Loucy (cell line): ENCODE measurements at regions not wholly inside any gene's neighbourhood (a gene's known extent, or its start where the extent isn't known, plus 50 kb on each side); places are given as distances from the start of the nearest gene placed in this dataset.

Experiments
- H2AFZ ChIP-seq: fragments of 200-600 bp; sonication (generic); 2 replicates; pipeline ENCODE4 v1.6.0; 2016; ENCODE audit warnings: antibody characterized with exemption, mild to moderate bottlenecking, low read length, moderate library complexity
- H3F3A ChIP-seq: fragments of 200-600 bp; 2 replicates; pipeline ENCODE4 v1.6.0; 2016; ENCODE audit warnings: antibody characterized with exemption, low read depth, mild to moderate bottlenecking
- H3K27me3 ChIP-seq: fragments of 200-600 bp; sonication (generic); 2 replicates; pipeline ENCODE4 v1.6.1; 2014; ENCODE audit warnings: low read length, mild to moderate bottlenecking; ENCODE audit not compliant: insufficient read depth, poor library complexity, severe bottlenecking
- H3K36me3 ChIP-seq: fragments of 200-600 bp; sonication (generic); 2 replicates; pipeline ENCODE4 v1.6.1; 2016; ENCODE audit warnings: low read length; ENCODE audit not compliant: insufficient read depth
- H3K4me1 ChIP-seq: fragments of 200-600 bp; sonication (generic); 2 replicates; pipeline ENCODE4 v1.5.1; 2014; ENCODE audit warnings: low read length, mild to moderate bottlenecking; ENCODE audit not compliant: insufficient read depth, poor library complexity, severe bottlenecking
- H3K4me2 ChIP-seq: fragments of 200-600 bp; sonication (generic); 2 replicates; pipeline ENCODE4 v1.6.0; 2014; ENCODE audit warnings: antibody characterized with exemption, low read length, low read depth, mild to moderate bottlenecking; ENCODE audit not compliant: poor library complexity, severe bottlenecking
- H3K4me3 ChIP-seq: fragments of 200-600 bp; sonication (generic); 2 replicates; pipeline ENCODE4 v1.5.1; 2014; ENCODE audit warnings: low read length, mild to moderate bottlenecking, mixed read lengths; ENCODE audit not compliant: poor library complexity, severe bottlenecking
- H3K79me2 ChIP-seq: fragments of 200-600 bp; sonication (generic); 2 replicates; pipeline ENCODE4 v1.6.1; 2014; ENCODE audit warnings: low read length; ENCODE audit not compliant: insufficient read depth
- H3K9ac ChIP-seq: fragments of 200-600 bp; sonication (generic); 2 replicates; pipeline ENCODE4 v1.6.0; 2014; ENCODE audit warnings: mild to moderate bottlenecking, low read depth, low read length, moderate library complexity; ENCODE audit not compliant: poor library complexity, severe bottlenecking
- H3K9me2 ChIP-seq: fragments of 200-600 bp; sonication (generic); replicated peaks from 2 replicates; pipeline ENCODE4 v1.6.1; 2016; ENCODE audit warnings: low read depth, low read length, mixed read lengths
- H3K9me3 ChIP-seq: fragments of 200-600 bp; sonication (generic); 2 replicates; pipeline ENCODE4 v1.6.1; 2014; ENCODE audit warnings: mild to moderate bottlenecking, antibody characterized with exemption, low read length, low read depth; ENCODE audit not compliant: insufficient read depth
- H4K20me1 ChIP-seq: fragments of 200-600 bp; sonication (generic); 2 replicates; pipeline ENCODE4 v1.6.0; 2014; ENCODE audit warnings: antibody characterized with exemption, low read length, mild to moderate bottlenecking; ENCODE audit not compliant: insufficient read depth, poor library complexity, severe bottlenecking
- EZH2phosphoT487 ChIP-seq: fragments of 200-600 bp; IDR thresholded peaks from 2 replicates; pipeline ENCODE4 v1.6.1; 2018; ENCODE audit warnings: antibody characterized with exemption, mild to moderate bottlenecking, moderate library complexity, borderline replicate concordance
- TF ChIP-seq, protein P1 (sequence below): fragments of 200-600 bp; sonication (generic); conservative IDR thresholded peaks from 2 replicates; pipeline ENCODE4 v1.5.1; 2014; ENCODE audit warnings: mild to moderate bottlenecking, antibody characterized with exemption, low read length

DNA sequence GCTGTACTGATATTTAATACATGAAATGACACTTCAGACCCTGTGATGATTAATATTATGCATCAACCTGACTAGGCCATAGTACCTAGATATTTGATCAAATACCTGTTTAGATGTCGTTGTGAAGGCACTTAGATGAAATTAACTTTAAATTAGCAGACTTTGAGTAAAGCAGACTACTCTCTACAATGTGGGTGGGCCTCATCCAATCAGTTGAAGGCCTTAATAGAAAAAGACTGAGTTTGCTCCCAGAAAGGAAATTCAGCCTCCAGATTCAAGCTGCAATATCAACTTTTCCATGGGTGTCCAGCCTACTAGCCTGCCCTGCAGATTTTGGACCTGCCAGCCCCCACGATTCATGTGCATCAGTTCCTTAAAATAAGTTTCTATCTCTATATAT lies 68.6 kb upstream of the TMEM168 start:
- H3K79me2 ChIP-seq: peaks cover 9% of the 10 kb centered on the region; the same call in 1 of the 2 replicates
- H3K9ac ChIP-seq: no peak overlapping the region
- H3F3A ChIP-seq: no peaks in the 10 kb centered on the region
- no peak overlapping the region for H3K4me2 ChIP-seq
- no peaks in the 10 kb centered on the region for H3K27me3 ChIP-seq
- H4K20me1 ChIP-seq: peaks cover 7% of the 10 kb centered on the region
- no peaks in the 10 kb centered on the region for H3K9me2 ChIP-seq
- no peaks in the 10 kb centered on the region for H3K4me1 ChIP-seq
- peaks cover 17% of the 10 kb centered on the region; the same call in 1 of the 2 replicates for H3K36me3 ChIP-seq
- H2AFZ ChIP-seq: no peak overlapping the region
- TF ChIP-seq EZH2phosphoT487: no peak
- TF ChIP-seq, protein P1, sequence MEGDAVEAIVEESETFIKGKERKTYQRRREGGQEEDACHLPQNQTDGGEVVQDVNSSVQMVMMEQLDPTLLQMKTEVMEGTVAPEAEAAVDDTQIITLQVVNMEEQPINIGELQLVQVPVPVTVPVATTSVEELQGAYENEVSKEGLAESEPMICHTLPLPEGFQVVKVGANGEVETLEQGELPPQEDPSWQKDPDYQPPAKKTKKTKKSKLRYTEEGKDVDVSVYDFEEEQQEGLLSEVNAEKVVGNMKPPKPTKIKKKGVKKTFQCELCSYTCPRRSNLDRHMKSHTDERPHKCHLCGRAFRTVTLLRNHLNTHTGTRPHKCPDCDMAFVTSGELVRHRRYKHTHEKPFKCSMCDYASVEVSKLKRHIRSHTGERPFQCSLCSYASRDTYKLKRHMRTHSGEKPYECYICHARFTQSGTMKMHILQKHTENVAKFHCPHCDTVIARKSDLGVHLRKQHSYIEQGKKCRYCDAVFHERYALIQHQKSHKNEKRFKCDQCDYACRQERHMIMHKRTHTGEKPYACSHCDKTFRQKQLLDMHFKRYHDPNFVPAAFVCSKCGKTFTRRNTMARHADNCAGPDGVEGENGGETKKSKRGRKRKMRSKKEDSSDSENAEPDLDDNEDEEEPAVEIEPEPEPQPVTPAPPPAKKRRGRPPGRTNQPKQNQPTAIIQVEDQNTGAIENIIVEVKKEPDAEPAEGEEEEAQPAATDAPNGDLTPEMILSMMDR: no peak
- no peaks in the 10 kb centered on the region for H3K9me3 ChIP-seq
- H3K4me3 ChIP-seq: no peak overlapping the region

DNA sequence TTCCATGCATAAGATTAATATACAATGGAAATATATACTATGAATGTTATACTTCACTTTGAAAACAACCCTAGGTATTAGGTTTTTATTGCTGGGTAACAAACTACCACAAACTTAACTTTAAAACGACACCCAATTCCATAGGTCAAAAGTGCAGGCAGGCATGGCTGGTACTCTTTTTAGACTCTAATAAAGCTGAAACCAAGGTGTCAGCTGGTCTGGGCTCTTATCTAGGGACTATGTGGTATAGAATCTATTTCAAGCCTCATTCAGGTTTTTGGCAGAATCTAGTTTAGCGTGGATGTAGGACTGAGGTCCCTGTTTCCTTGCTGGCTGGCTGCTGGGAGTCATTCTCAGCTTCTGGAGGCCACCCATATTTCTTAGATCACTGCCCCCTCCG lies 65.0 kb upstream of the TMEM168 start:
- no peaks in the 10 kb centered on the region for H3K4me1 ChIP-seq
- no peaks in the 10 kb centered on the region for H3K9me3 ChIP-seq
- H3K36me3 ChIP-seq: peaks cover 22% of the 10 kb centered on the region; the same call in 1 of the 2 replicates
- H3F3A ChIP-seq: no peaks in the 10 kb centered on the region
- no peak overlapping the region for H3K9ac ChIP-seq
- no peaks in the 10 kb centered on the region for H3K27me3 ChIP-seq
- TF ChIP-seq EZH2phosphoT487: no peak
- TF ChIP-seq, protein P1: no peak
- peaks cover 22% of the 10 kb centered on the region; the same call in 1 of the 2 replicates for H3K79me2 ChIP-seq
- H3K4me2 ChIP-seq: no peak overlapping the region
- no peaks in the 10 kb centered on the region for H3K9me2 ChIP-seq
- H3K4me3 ChIP-seq: no peak overlapping the region
- H4K20me1 ChIP-seq: peaks cover 7% of the 10 kb centered on the region
- no peak overlapping the region for H2AFZ ChIP-seq

DNA sequence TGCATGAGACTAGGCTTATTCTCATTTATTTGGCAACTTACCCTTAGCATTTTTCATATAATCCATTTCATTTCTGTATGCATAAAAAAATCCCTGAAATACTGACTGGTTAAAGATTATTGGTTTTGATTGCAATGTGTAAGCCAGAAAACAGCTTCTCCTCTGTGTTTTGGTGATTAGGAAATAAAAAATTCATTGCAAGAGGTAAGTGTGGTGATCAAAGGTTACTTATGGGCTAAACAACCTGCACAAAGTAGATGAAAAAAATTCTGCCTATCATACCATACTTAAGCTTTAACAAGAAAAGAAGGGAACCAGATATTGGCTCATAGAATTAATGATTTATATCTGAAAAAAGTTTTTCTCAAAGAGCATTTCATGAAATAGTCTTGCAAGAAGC lies 64.0 kb upstream of the TMEM168 start:
- no peak overlapping the region for H2AFZ ChIP-seq
- H3K36me3 ChIP-seq: peaks cover 19% of the 10 kb centered on the region; the same call in 1 of the 2 replicates
- H3K27me3 ChIP-seq: no peaks in the 10 kb centered on the region
- H3K9me2 ChIP-seq: no peaks in the 10 kb centered on the region
- H3K4me1 ChIP-seq: no peaks in the 10 kb centered on the region
- no peak overlapping the region for H3K9ac ChIP-seq
- H3K4me2 ChIP-seq: no peak overlapping the region
- H3K79me2 ChIP-seq: peaks cover 19% of the 10 kb centered on the region; the same call in 1 of the 2 replicates
- TF ChIP-seq EZH2phosphoT487: no peak
- TF ChIP-seq, protein P1: no peak
- no peaks in the 10 kb centered on the region for H3K9me3 ChIP-seq
- H3F3A ChIP-seq: no peaks in the 10 kb centered on the region
- H3K4me3 ChIP-seq: no peak overlapping the region
- peaks cover 5% of the 10 kb centered on the region for H4K20me1 ChIP-seq
